OCI-LY1 (cell line): ENCODE measurements at regions not wholly inside any gene's neighbourhood (a gene's known extent, or its start where the extent isn't known, plus 50 kb on each side); places are given as distances from the start of the nearest gene placed in this dataset.

Source experiments
- H2AFZ ChIP-seq: fragments of 200-600 bp; sonication (generic), shearing (Covaris generic); 2 replicates; pipeline ENCODE4 v1.6.0; 2014; ENCODE audit warnings: antibody characterized with exemption, mild to moderate bottlenecking, low read length
- H3F3A ChIP-seq: fragments of 200-600 bp; sonication (generic), shearing (Covaris generic); 2 replicates; pipeline ENCODE4 v1.6.0; 2014; ENCODE audit warnings: mild to moderate bottlenecking, antibody characterized with exemption, low read length, moderate library complexity; ENCODE audit not compliant: insufficient read depth
- H3K27ac ChIP-seq: fragments of 200-600 bp; sonication (generic); 2 replicates; pipeline ENCODE4 v1.5.1; 2014; ENCODE audit warnings: low read length, mixed run types, mild to moderate bottlenecking, low read depth; ENCODE audit not compliant: poor library complexity, severe bottlenecking
- H3K27me3 ChIP-seq: fragments of 200-600 bp; sonication (generic); 2 replicates; pipeline ENCODE4 v1.6.0; 2014; ENCODE audit warnings: antibody characterized with exemption, mild to moderate bottlenecking, low read length, moderate library complexity; ENCODE audit not compliant: insufficient read depth
- H3K36me3 ChIP-seq: fragments of 200-600 bp; sonication (generic); 2 replicates; pipeline ENCODE4 v1.6.1; 2014; ENCODE audit warnings: mild to moderate bottlenecking, antibody characterized with exemption, low read length, moderate library complexity, mixed read lengths; ENCODE audit not compliant: insufficient read depth
- H3K4me1 ChIP-seq: fragments of 200-600 bp; sonication (generic); 2 replicates; pipeline ENCODE4 v1.5.1; 2014; ENCODE audit warnings: mild to moderate bottlenecking, low read length, moderate library complexity; ENCODE audit not compliant: insufficient read depth, severe bottlenecking
- H3K4me2 ChIP-seq: fragments of 200-600 bp; sonication (generic), shearing (Covaris generic); 2 replicates; pipeline ENCODE4 v1.6.1; 2014; ENCODE audit warnings: low read length
- H3K4me3 ChIP-seq: fragments of 200-600 bp; sonication (generic); 2 replicates; pipeline ENCODE4 v1.5.1; 2014; ENCODE audit warnings: low read length, low read depth, mild to moderate bottlenecking, mixed read lengths; ENCODE audit not compliant: poor library complexity, severe bottlenecking
- H3K79me2 ChIP-seq: fragments of 200-600 bp; shearing (Covaris generic); 2 replicates; pipeline ENCODE4 v1.6.1; 2016; ENCODE audit warnings: mixed run types, low read length, mixed read lengths; ENCODE audit not compliant: insufficient read depth
- H3K9ac ChIP-seq: fragments of 200-600 bp; sonication (generic), shearing (Covaris generic); 2 replicates; pipeline ENCODE4 v1.6.1; 2014; ENCODE audit warnings: mild to moderate bottlenecking, low read length, mixed read lengths
- H3K9me2 ChIP-seq: fragments of 200-600 bp; sonication (generic), shearing (Covaris generic); 2 replicates; pipeline ENCODE4 v1.6.1; 2014; ENCODE audit warnings: low read depth, mild to moderate bottlenecking, low read length, mixed read lengths
- H3K9me3 ChIP-seq: fragments of 200-600 bp; shearing (Covaris generic); 2 replicates; pipeline ENCODE4 v1.6.1; 2014; ENCODE audit warnings: low read length, mixed read lengths
- H4K20me1 ChIP-seq: fragments of 200-600 bp; sonication (generic), shearing (Covaris generic); 2 replicates; pipeline ENCODE4 v1.6.0; 2016; ENCODE audit warnings: mild to moderate bottlenecking, low read length; ENCODE audit not compliant: insufficient read depth
- EZH2 ChIP-seq: fragments of 200-600 bp; sonication (generic), shearing (Covaris generic); IDR thresholded peaks from 2 replicates; pipeline ENCODE4 v1.8.0; 2017; ENCODE audit warnings: borderline replicate concordance, mixed run types, mild to moderate bottlenecking, antibody characterized with exemption, low read length, moderate library complexity, mixed read lengths
- TF ChIP-seq, protein P1 (sequence below): fragments of 200-600 bp; sonication (generic), shearing (Covaris generic); IDR thresholded peaks from 2 replicates; pipeline ENCODE4 v1.5.1; 2017; ENCODE audit warnings: mild to moderate bottlenecking, antibody characterized with exemption, low read length, moderate library complexity, mixed read lengths

DNA sequence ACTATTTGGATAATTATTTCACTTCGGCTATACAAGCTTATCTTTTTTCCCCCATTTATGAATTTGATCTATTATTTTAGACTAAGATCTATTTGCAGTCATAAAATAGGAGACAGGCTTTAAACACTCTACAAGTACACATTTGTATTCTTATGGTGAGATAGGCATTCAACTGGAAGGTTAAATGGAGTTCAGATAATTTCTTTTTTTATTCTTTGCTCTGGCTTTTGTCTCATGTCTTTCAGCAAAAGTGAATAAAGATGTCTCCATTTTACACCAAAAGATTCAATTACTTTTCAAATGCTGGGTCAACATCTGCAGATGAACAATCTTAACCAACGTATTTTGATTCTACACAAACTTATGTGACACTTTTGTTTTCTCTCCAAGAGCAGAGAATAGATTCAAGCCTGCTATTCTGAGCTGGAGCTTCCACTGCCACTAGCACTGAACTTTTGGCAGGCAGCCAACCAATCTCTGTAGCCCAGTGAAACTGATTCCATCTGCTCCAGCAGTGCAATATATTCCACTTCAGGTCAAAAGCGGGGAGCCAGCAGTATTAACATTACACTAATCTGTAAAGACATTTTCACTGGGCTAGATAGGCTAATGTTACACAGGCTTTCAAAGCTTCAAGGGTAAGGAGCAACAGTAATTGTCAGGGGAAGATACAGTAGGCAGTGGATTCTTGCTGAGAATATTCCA, 452.0 kb upstream of the ZNF608 start:
- Histone ChIP-seq H2AFZ (no peak overlapping the region), H3K4me2 (peak overlapping the region; percentile 96; the same call in 1 of the 2 replicates)

DNA sequence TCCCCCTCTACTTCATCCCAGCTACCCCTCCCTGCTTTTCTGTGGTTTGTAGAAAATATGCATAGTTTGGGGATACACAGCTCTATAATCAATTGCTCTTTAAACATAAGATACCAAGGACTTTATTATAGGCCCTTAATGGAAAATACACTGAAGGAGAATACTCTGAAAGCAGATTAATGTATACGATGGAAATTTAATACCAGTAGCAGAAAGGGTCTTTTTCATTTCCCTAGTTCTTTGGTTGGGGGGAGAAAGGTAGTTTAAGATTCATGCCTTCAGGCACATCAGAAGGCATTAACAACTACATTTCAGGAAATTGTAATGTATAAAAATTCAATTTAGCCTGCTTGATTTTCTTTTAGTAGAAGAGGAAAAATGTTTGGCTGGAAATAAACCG, 452.9 kb upstream of the ZNF608 start:
- Histone ChIP-seq H3K36me3 (no peaks in the 10 kb centered on the region), H4K20me1 (no peaks in the 10 kb centered on the region), H3K27me3 (no peaks in the 10 kb centered on the region), H3K4me2 (peak overlapping the region; percentile 96), H3K27ac (peak overlapping the region; percentile 88), H3K9me2 (no peaks in the 10 kb centered on the region), H3K9me3 (no peaks in the 10 kb centered on the region), H3F3A (0 out of 2 replicates have a peak, but pooled peaks cover 5% of the 10 kb centered on the region), H3K9ac (peak overlapping the region; percentile 76), H2AFZ (0 out of 2 replicates have a peak overlapping the region, but pooled peaks have one; percentile 17), H3K79me2 (no peaks in the 10 kb centered on the region), H3K4me3 (peak overlapping the region; percentile 58), H3K4me1 (peaks cover 72% of the 10 kb centered on the region)
- TF ChIP-seq EZH2, result no peak
- TF ChIP-seq, protein P1, sequence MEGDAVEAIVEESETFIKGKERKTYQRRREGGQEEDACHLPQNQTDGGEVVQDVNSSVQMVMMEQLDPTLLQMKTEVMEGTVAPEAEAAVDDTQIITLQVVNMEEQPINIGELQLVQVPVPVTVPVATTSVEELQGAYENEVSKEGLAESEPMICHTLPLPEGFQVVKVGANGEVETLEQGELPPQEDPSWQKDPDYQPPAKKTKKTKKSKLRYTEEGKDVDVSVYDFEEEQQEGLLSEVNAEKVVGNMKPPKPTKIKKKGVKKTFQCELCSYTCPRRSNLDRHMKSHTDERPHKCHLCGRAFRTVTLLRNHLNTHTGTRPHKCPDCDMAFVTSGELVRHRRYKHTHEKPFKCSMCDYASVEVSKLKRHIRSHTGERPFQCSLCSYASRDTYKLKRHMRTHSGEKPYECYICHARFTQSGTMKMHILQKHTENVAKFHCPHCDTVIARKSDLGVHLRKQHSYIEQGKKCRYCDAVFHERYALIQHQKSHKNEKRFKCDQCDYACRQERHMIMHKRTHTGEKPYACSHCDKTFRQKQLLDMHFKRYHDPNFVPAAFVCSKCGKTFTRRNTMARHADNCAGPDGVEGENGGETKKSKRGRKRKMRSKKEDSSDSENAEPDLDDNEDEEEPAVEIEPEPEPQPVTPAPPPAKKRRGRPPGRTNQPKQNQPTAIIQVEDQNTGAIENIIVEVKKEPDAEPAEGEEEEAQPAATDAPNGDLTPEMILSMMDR, result no peak

More for the DNA sequence above, 452.0 kb upstream of the ZNF608 start:
- Histone ChIP-seq H3K9me3 (no peaks in the 10 kb centered on the region), H3K79me2 (no peaks in the 10 kb centered on the region), H3K27me3 (no peaks in the 10 kb centered on the region), H4K20me1 (no peaks in the 10 kb centered on the region), H3F3A (0 out of 2 replicates have a peak, but pooled peaks cover 5% of the 10 kb centered on the region), H3K27ac (peak overlapping the region; percentile 88), H3K9ac (peak overlapping the region; percentile 7; the same call in 1 of the 2 replicates), H3K36me3 (no peaks in the 10 kb centered on the region), H3K9me2 (no peaks in the 10 kb centered on the region), H3K4me1 (peaks cover 72% of the 10 kb centered on the region), H3K4me3 (peak overlapping the region; percentile 9)
- TF ChIP-seq, protein P1, result no peak
- no peak for TF ChIP-seq EZH2

DNA sequence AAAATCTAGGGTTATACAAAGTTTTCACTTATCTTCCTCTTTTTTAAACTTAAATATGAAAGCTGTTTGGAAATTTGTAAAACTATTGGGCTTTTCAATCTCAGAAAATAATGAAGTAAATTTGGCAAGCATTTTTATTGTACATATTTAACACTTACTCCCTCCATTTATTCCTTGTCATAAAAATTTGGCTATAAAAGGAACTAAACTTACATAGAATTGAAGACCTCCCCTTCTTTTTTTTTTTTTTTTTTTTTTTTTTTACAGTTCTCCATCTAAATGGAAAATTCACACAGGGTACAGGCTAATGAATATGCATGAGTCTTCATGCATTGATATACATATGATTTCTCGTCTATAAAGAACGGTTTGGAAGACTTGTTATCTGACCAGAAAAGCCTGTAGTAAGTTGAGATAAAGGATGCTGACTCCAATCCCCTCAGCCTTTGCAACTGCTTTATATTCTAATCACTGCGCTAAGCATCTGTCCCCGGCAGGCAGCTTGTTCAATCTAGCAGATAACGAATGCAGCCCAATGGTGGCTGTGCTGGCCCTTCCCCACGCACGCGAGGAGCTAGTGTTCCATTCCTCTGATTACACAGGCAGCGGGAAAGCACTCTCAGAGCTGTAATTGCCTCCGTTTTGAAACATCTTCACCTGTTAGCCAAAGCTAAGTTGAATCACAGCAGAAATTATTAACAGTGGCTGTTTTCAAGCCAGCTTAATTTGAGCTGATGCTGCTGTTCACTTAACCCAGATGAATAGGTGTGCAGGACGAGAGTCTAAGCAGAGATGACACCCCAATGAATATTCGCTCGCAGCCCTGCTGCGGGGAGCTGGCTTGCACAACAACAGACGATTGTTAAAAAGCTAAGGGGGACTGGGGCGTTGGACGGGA, 453.8 kb upstream of the ZNF608 start:
- no peaks in the 10 kb centered on the region for H4K20me1 ChIP-seq
- TF ChIP-seq, protein P1, result no peak
- no peak for TF ChIP-seq EZH2
- peak overlapping the region; percentile 58 for H3K4me3 ChIP-seq
- no peaks in the 10 kb centered on the region for H3K27me3 ChIP-seq
- H3K9ac ChIP-seq, result peak overlapping the region; percentile 76
- H3K9me3 ChIP-seq, result no peaks in the 10 kb centered on the region
- peak overlapping the region; percentile 76 for H2AFZ ChIP-seq
- H3F3A ChIP-seq, result 0 out of 2 replicates have a peak, but pooled peaks cover 5% of the 10 kb centered on the region
- H3K4me1 ChIP-seq, result peaks cover 72% of the 10 kb centered on the region
- H3K36me3 ChIP-seq, result no peaks in the 10 kb centered on the region
- H3K27ac ChIP-seq, result peak overlapping the region; percentile 88
- no peaks in the 10 kb centered on the region for H3K9me2 ChIP-seq
- no peaks in the 10 kb centered on the region for H3K79me2 ChIP-seq
- peak overlapping the region; percentile 96 for H3K4me2 ChIP-seq
